Thyroid gland (tissue), 4 donors: ENCODE measurements at regions not wholly inside any gene's neighbourhood (a gene's known extent, or its start where the extent isn't known, plus 50 kb on each side); places are given as distances from the start of the nearest gene placed in this dataset.

Experiments used
- CTCF ChIP-seq, 6 experiments: fragments of 200-600 bp in 3 of 6; fragments of 450-650 bp in 3 of 6; sonication (generic) in 3 of 6; IDR thresholded peaks; one replicate each; pipeline ENCODE4 v1.5.1; 2016 to 2019; ENCODE audit warnings: antibody characterized with exemption in 6 of 6, mild to moderate bottlenecking in 2 of 6, inconsistent platforms in 1 of 6, moderate library complexity in 1 of 6
- POLR2A ChIP-seq, 2 donors: fragments of 450-650 bp; IDR thresholded peaks; one replicate each; pipeline ENCODE4 v1.6.1; 2017; ENCODE audit warnings: antibody characterized with exemption in 2 of 2, mild to moderate bottlenecking in 2 of 2, moderate library complexity in 1 of 2

- no peak for TF ChIP-seq CTCF (IDR thresholded peaks at IDR 0.05)
- TF ChIP-seq POLR2A (IDR thresholded peaks at IDR 0.05), result no peak
These were observed 130.8 kb upstream of the HEY2 start for GRCh38 chr6:125618629-125619028.
